HT-29 (cell line): ENCODE measurements at regions not wholly inside any gene's neighbourhood (a gene's known extent, or its start where the extent isn't known, plus 50 kb on each side); places are given as distances from the start of the nearest gene placed in this dataset.
"Not testable (repeated sequence)": the region's sequence is repeated elsewhere in the genome, so short reads cannot be mapped to it uniquely, and the experiment has no call there.

ENCODE experiments used
- DNase-seq: peaks from one replicate; pipeline ENCODE4 v3.0.0-alpha.2; 2015; ENCODE audit warnings: low spot score

- DNase-seq = no peak
Measured at GRCh38 chr13:107675847-107676550, 539.3 kb downstream of the LIG4 start.

- DNase-seq = no peak
Measured at GRCh38 chr13:107669391-107669993, 545.8 kb downstream of the LIG4 start.

- no peak for DNase-seq
Measured at GRCh38 chr13:107665926-107666458, 549.3 kb downstream of the LIG4 start.

GRCh38 chr13:107650081-107650701, 565.1 kb downstream of the LIG4 start:
- peak; percentile 73 for DNase-seq

- no peak for DNase-seq
Measured at GRCh38 chr13:107649079-107649478, 566.3 kb downstream of the LIG4 start.

GRCh38 chr13:107644136-107644535, 571.2 kb downstream of the LIG4 start:
- no peak for DNase-seq

GRCh38 chr13:107643615-107644014, 571.7 kb downstream of the LIG4 start:
- DNase-seq = no peak

- DNase-seq = no peak
Measured at GRCh38 chr13:107642831-107643230, 572.5 kb downstream of the LIG4 start.

GRCh38 chr13:107641574-107641973, 573.8 kb downstream of the LIG4 start:
- no peak for DNase-seq

GRCh38 chr13:107625648-107626047, 589.7 kb downstream of the LIG4 start:
- no peak for DNase-seq

- no peak for DNase-seq
Measured at GRCh38 chr13:107617527-107617926, 597.8 kb downstream of the LIG4 start.

- no peak for DNase-seq
Measured at GRCh38 chr13:107612376-107612775, 603.0 kb downstream of the LIG4 start.

- DNase-seq = no peak
Measured at GRCh38 chr13:107608736-107609135, 606.6 kb downstream of the LIG4 start.

- no peak for DNase-seq
Measured at GRCh38 chr13:107600971-107601370, 614.4 kb downstream of the LIG4 start.

- DNase-seq = not testable (repeated sequence)
Measured at GRCh38 chr13:107596306-107596705, 619.0 kb downstream of the LIG4 start.

- no peak for DNase-seq
Measured at GRCh38 chr13:107590556-107590955, 624.8 kb downstream of the LIG4 start.

GRCh38 chr13:107587681-107588080, 627.7 kb downstream of the LIG4 start:
- no peak for DNase-seq

- no peak for DNase-seq
Measured at GRCh38 chr13:107586216-107586615, 629.1 kb downstream of the LIG4 start.

GRCh38 chr13:107585469-107586180, 629.7 kb downstream of the LIG4 start:
- DNase-seq = no peak

- DNase-seq = no peak
Measured at GRCh38 chr13:107582171-107582570, 633.2 kb downstream of the LIG4 start.

GRCh38 chr13:107580741-107581412, 634.5 kb downstream of the LIG4 start:
- no peak for DNase-seq

GRCh38 chr13:107576430-107576829, 638.9 kb downstream of the LIG4 start:
- no peak for DNase-seq
